WTC11 (cell line): ENCODE measurements at regions not wholly inside any gene's neighbourhood (a gene's known extent, or its start where the extent isn't known, plus 50 kb on each side); places are given as distances from the start of the nearest gene placed in this dataset.

Experiments
- CTCF ChIP-seq: fragments of 200-600 bp; IDR thresholded peaks from 2 replicates; pipeline ENCODE4 v1.8.0; 2022; ENCODE audit warnings: antibody characterized with exemption
- JUN ChIP-seq: sonication (generic); formaldehyde crosslinking; IDR thresholded peaks from 2 replicates; pipeline ENCODE4 v1.8.0; 2023; ENCODE audit warnings: mild to moderate bottlenecking, missing genetic modification reagents
- MYBL2 ChIP-seq: sonication (generic); formaldehyde crosslinking; IDR thresholded peaks from 2 replicates; pipeline ENCODE4 v1.8.1; 2023; ENCODE audit warnings: mild to moderate bottlenecking, moderate library complexity, missing genetic modification reagents
- ZNF263 ChIP-seq: sonication (generic); formaldehyde crosslinking; IDR thresholded peaks from 2 replicates; pipeline ENCODE4 v1.8.1; 2022; ENCODE audit warnings: low read depth, mild to moderate bottlenecking, moderate library complexity, missing genetic modification reagents
- ZNF281 ChIP-seq: sonication (generic); formaldehyde crosslinking; IDR thresholded peaks from 2 replicates; pipeline ENCODE4 v1.8.0; 2023; ENCODE audit warnings: mild to moderate bottlenecking, missing genetic modification reagents
- ZNF512 ChIP-seq: sonication (generic); formaldehyde crosslinking; IDR thresholded peaks from 2 replicates; pipeline ENCODE4 v1.8.1; 2022; ENCODE audit warnings: missing genetic modification reagents, borderline replicate concordance

DNA sequence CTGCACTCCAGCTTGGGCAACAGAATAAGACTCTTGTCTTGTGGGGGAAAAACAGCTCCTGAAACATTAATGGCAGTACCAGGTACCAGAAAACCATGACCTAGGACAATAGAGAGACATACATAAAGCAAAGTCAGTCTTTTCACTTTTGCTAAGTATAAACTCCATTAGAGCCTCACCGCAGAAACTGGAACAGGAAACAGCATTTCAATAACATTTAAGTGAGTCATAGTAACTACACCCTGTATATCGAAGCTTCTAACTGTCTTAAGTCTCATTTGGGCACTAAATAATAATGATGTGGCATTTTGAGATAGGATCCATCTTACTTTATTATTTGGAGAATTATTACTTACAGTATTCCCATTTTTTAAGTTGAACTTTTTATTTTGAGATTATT, 517.8 kb upstream of the CELF2 start:
- TF ChIP-seq CTCF: no peak
- no peak for TF ChIP-seq ZNF512 (CRISPR knock-in tag)
- no peak for TF ChIP-seq JUN (CRISPR knock-in tag)
- no peak for TF ChIP-seq ZNF281 (CRISPR knock-in tag)
- TF ChIP-seq MYBL2 (CRISPR knock-in tag): no peak
- TF ChIP-seq ZNF263 (CRISPR knock-in tag): no peak
